Gastrocnemius medialis (tissue), 4 donors: ENCODE measurements at regions not wholly inside any gene's neighbourhood (a gene's known extent, or its start where the extent isn't known, plus 50 kb on each side); places are given as distances from the start of the nearest gene placed in this dataset.

ENCODE experiments used
- ATAC-seq, 2 donors: fragments of 150-250 bp; one replicate each; pipeline ENCODE4 v1.9.1; 2016
- DNase-seq, 2 donors: peaks; one replicate each; pipeline ENCODE4 v3.0.0-alpha.2; 2019
- H3K27ac ChIP-seq, 4 donors: fragments of 200-600 bp; sonication (generic); 1 replicate in 1 of 4; 2 replicates in 3 of 4; pipeline ENCODE4 v1.5.1; 2016 to 2018; ENCODE audit warnings: mild to moderate bottlenecking in 2 of 4, moderate library complexity in 1 of 4
- H3K27me3 ChIP-seq, 3 donors: fragments of 200-600 bp; sonication (generic) in 2 of 3; 1 replicate in 1 of 3; 2 replicates in 2 of 3; pipeline versions ENCODE4 v1.5.1 to v1.6.0; 2016 to 2019; ENCODE audit warnings: mild to moderate bottlenecking in 1 of 3, moderate library complexity in 1 of 3
- H3K36me3 ChIP-seq, 2 donors: fragments of 200-600 bp; sonication (generic) in 1 of 2; one replicate each; pipeline ENCODE4 v1.5.1; 2017 to 2018
- H3K4me1 ChIP-seq, 2 donors: fragments of 200-600 bp; sonication (generic) in 1 of 2; one replicate each; pipeline ENCODE4 v1.5.1; 2016 to 2017; ENCODE audit warnings: mild to moderate bottlenecking in 2 of 2
- H3K4me3 ChIP-seq, 4 donors: fragments of 200-600 bp; sonication (generic) in 3 of 4; 1 replicate in 1 of 4; 2 replicates in 3 of 4; pipeline ENCODE4 v1.5.1; 2016 to 2019; ENCODE audit warnings: mild to moderate bottlenecking in 2 of 4
- H3K9me3 ChIP-seq, 3 donors: fragments of 200-600 bp; sonication (generic) in 2 of 3; 1 replicate in 1 of 3; 2 replicates in 2 of 3; pipeline ENCODE4 v1.5.1; 2016 to 2019
- CTCF ChIP-seq, 5 experiments: fragments of 450-650 bp in 3 of 5; fragments of 200-600 bp in 2 of 5; sonication (generic) in 2 of 5; IDR thresholded peaks in 4 of 5; conservative IDR thresholded peaks in 1 of 5; 1 replicate in 4 of 5; 2 replicates in 1 of 5; pipeline ENCODE4 v1.5.1; 2016 to 2019; ENCODE audit warnings: antibody characterized with exemption in 5 of 5, mild to moderate bottlenecking in 3 of 5, moderate library complexity in 3 of 5
- POLR2A ChIP-seq, 2 donors: fragments of 450-650 bp; IDR thresholded peaks; one replicate each; pipeline ENCODE4 v1.6.1; 2017; ENCODE audit warnings: antibody characterized with exemption in 2 of 2, mild to moderate bottlenecking in 2 of 2, moderate library complexity in 2 of 2
- in situ Hi-C, 4 donors: fragments of 200-750 bp; cut with MboI; loops; one replicate each; pipeline versions ENCODE4 v1.15.0 to v1.8.0; 2017; ENCODE audit warnings: low sequenced_read_pairs in 4 of 4
- intact Hi-C: fragments of 100-400 bp; cut with DNase I; formaldehyde crosslinking; loops from one replicate; pipeline ENCODE4 v1.15.1; 2023; ENCODE audit warnings: low total_unique reads

- Histone ChIP-seq H3K9me3 (no peaks in the 10 kb centered on the region), H3K36me3 (no peaks in the 10 kb centered on the region), H3K4me1 (no peaks in the 10 kb centered on the region), H3K27me3 (peaks cover 0 to 6% (median 0%) of the 10 kb centered on the region in 3 donors), H3K4me3 (no peak overlapping the region), H3K27ac (no peak overlapping the region)
- DNase-seq (no peak), ATAC-seq (no peak)
- TF ChIP-seq POLR2A (IDR thresholded peaks at IDR 0.05): no peak
- intact Hi-C loops: no loop called here
- in situ Hi-C loops: no loop called here
Observed at GRCh38 chr12:113755098-113755497, 211.0 kb downstream of the RBM19 start.

- H3K36me3 ChIP-seq: no peaks in the 10 kb centered on the region
- in situ Hi-C loops: no loop called here
- no peak overlapping the region for H3K27ac ChIP-seq
- H3K27me3 ChIP-seq: peaks cover 0 to 9% (median 0%) of the 10 kb centered on the region in 3 donors
- ATAC-seq (no peak), DNase-seq (no peak)
- no peaks in the 10 kb centered on the region for H3K4me1 ChIP-seq
- intact Hi-C loops: no loop called here
- TF ChIP-seq CTCF (IDR thresholded peaks at IDR 0.05 in 4 of 5, conservative IDR thresholded peaks at IDR 0.05 in 1 of 5) (no peak), POLR2A (IDR thresholded peaks at IDR 0.05) (no peak)
- no peaks in the 10 kb centered on the region for H3K9me3 ChIP-seq
- no peak overlapping the region for H3K4me3 ChIP-seq
Observed at GRCh38 chr12:113751513-113751912, 214.6 kb downstream of the RBM19 start.

GRCh38 chr12:113749433-113749815 is 216.7 kb downstream of the RBM19 start:
- peaks cover 0 to 8% (median 0%) of the 10 kb centered on the region in 3 donors for H3K27me3 ChIP-seq

GRCh38 chr12:113748707-113749432 is 217.3 kb downstream of the RBM19 start:
- Histone ChIP-seq H3K36me3 (no peaks in the 10 kb centered on the region), H3K4me1 (no peaks in the 10 kb centered on the region), H3K9me3 (no peaks in the 10 kb centered on the region), H3K27ac (no peak overlapping the region), H3K27me3 (peaks cover 0 to 8% (median 0%) of the 10 kb centered on the region in 3 donors), H3K4me3 (no peak overlapping the region)
- ATAC-seq: no peak
- intact Hi-C loops (no loop called here), in situ Hi-C loops (no loop called here)
- no peak for DNase-seq
- no peak for TF ChIP-seq CTCF (IDR thresholded peaks at IDR 0.05 in 4 of 5, conservative IDR thresholded peaks at IDR 0.05 in 1 of 5)

More at GRCh38 chr12:113749433-113749815, 216.7 kb downstream of the RBM19 start:
- intact Hi-C loops (no loop called here), in situ Hi-C loops (no loop called here)
- H3K36me3 ChIP-seq: no peaks in the 10 kb centered on the region
- no peaks in the 10 kb centered on the region for H3K4me1 ChIP-seq
- DNase-seq (no peak), ATAC-seq (no peak)
- no peak overlapping the region for H3K4me3 ChIP-seq
- no peaks in the 10 kb centered on the region for H3K9me3 ChIP-seq
- no peak overlapping the region for H3K27ac ChIP-seq
- TF ChIP-seq POLR2A (IDR thresholded peaks at IDR 0.05): no peak
- TF ChIP-seq CTCF (IDR thresholded peaks at IDR 0.05 in 4 of 5, conservative IDR thresholded peaks at IDR 0.05 in 1 of 5): no peak

- H3K27ac ChIP-seq: no peak overlapping the region
- no peaks in the 10 kb centered on the region for H3K4me1 ChIP-seq
- no peak overlapping the region for H3K4me3 ChIP-seq
- intact Hi-C loops: no loop called here
- no peak for TF ChIP-seq POLR2A (IDR thresholded peaks at IDR 0.05)
- TF ChIP-seq CTCF (IDR thresholded peaks at IDR 0.05 in 4 of 5, conservative IDR thresholded peaks at IDR 0.05 in 1 of 5): no peak
- no peaks in the 10 kb centered on the region for H3K36me3 ChIP-seq
- no peak for DNase-seq
- peaks cover 0 to 8% (median 0%) of the 10 kb centered on the region in 3 donors for H3K27me3 ChIP-seq
- H3K9me3 ChIP-seq: no peaks in the 10 kb centered on the region
- in situ Hi-C loops: no loop called here
- ATAC-seq: no peak
Observed at GRCh38 chr12:113747017-113747416, 219.1 kb downstream of the RBM19 start.
